ENCODE measurements at regions not wholly inside any gene's neighbourhood (a gene's known extent, or its start where the extent isn't known, plus 50 kb on each side); places are given as distances from the start of the nearest gene placed in this dataset.

- no peak for TF ChIP-seq YY1 (IDR thresholded peaks at IDR 0.05; ENCODE audit: insufficient read depth, insufficient read length)
- no peak for TF ChIP-seq SUZ12 (IDR thresholded peaks at IDR 0.05; ENCODE audit: extremely low read depth, insufficient read depth, insufficient read length)
- no peak for TF ChIP-seq ZNF274 (IDR thresholded peaks at IDR 0.05; ENCODE audit: low read depth, low read length)
Measured at GRCh38 chr14:71524320-71524982, 407.8 kb upstream of the RGS6 start.
